Kidney glomerular epithelial cell (primary cell): ENCODE measurements at regions not wholly inside any gene's neighbourhood (a gene's known extent, or its start where the extent isn't known, plus 50 kb on each side); places are given as distances from the start of the nearest gene placed in this dataset.
"Not testable (repeated sequence)": the region's sequence is repeated elsewhere in the genome, so short reads cannot be mapped to it uniquely, and the experiment has no call there.

Source experiments
- DNase-seq: peaks from one replicate; lab custom pipeline; 2025; lab: John Stamatoyannopoulos, UW

- DNase-seq = no peak
Measured at GRCh38 chr13:70987043-70987442, 878.8 kb upstream of the KLHL1 start.

GRCh38 chr13:70985371-70985770, 877.1 kb upstream of the KLHL1 start:
- DNase-seq = no peak

GRCh38 chr13:70981219-70981618, 873.0 kb upstream of the KLHL1 start:
- DNase-seq = not testable (repeated sequence)

GRCh38 chr13:70969321-70969720, 861.1 kb upstream of the KLHL1 start:
- DNase-seq = no peak

- no peak for DNase-seq
Measured at GRCh38 chr13:70967564-70967963, 859.3 kb upstream of the KLHL1 start.

GRCh38 chr13:70964874-70965273, 856.6 kb upstream of the KLHL1 start:
- DNase-seq = no peak

GRCh38 chr13:70964124-70964523, 855.9 kb upstream of the KLHL1 start:
- DNase-seq = no peak

GRCh38 chr13:70960841-70961443, 852.7 kb upstream of the KLHL1 start:
- DNase-seq = no peak

GRCh38 chr13:70959035-70959775, 851.0 kb upstream of the KLHL1 start:
- DNase-seq = no peak

GRCh38 chr13:70955887-70956286, 847.6 kb upstream of the KLHL1 start:
- no peak for DNase-seq

GRCh38 chr13:70950664-70951063, 842.4 kb upstream of the KLHL1 start:
- DNase-seq = no peak

GRCh38 chr13:70945506-70945905, 837.3 kb upstream of the KLHL1 start:
- DNase-seq = no peak

GRCh38 chr13:70941454-70941853, 833.2 kb upstream of the KLHL1 start:
- no peak for DNase-seq

GRCh38 chr13:70938462-70938861, 830.2 kb upstream of the KLHL1 start:
- DNase-seq = no peak

- no peak for DNase-seq
Measured at GRCh38 chr13:70932511-70932910, 824.3 kb upstream of the KLHL1 start.

- DNase-seq = no peak
Measured at GRCh38 chr13:70923863-70924752, 815.9 kb upstream of the KLHL1 start.

- DNase-seq = no peak
Measured at GRCh38 chr13:70911286-70911685, 803.0 kb upstream of the KLHL1 start.

GRCh38 chr13:70908795-70909194, 800.5 kb upstream of the KLHL1 start:
- DNase-seq = no peak

- no peak for DNase-seq
Measured at GRCh38 chr13:70905035-70905434, 796.8 kb upstream of the KLHL1 start.

GRCh38 chr13:70896136-70896535, 787.9 kb upstream of the KLHL1 start:
- no peak for DNase-seq

GRCh38 chr13:70895599-70895998, 787.3 kb upstream of the KLHL1 start:
- no peak for DNase-seq

GRCh38 chr13:70894258-70894657, 786.0 kb upstream of the KLHL1 start:
- DNase-seq = no peak

- no peak for DNase-seq
Measured at GRCh38 chr13:70893832-70894231, 785.6 kb upstream of the KLHL1 start.
